ENCODE measurements at regions not wholly inside any gene's neighbourhood (a gene's known extent, or its start where the extent isn't known, plus 50 kb on each side); places are given as distances from the start of the nearest gene placed in this dataset.

- Histone ChIP-seq H3K4me3 (no peak overlapping the region), H3K9me3 (no peaks in the 10 kb centered on the region), H3K4me1 (no peaks in the 10 kb centered on the region), H3K27ac (no peak overlapping the region), H3K27me3 (ENCODE audit: insufficient read depth in 3 of 3, low read length in 2 of 3) (no peaks in the 10 kb centered on the region), H3K36me3 (ENCODE audit: insufficient read depth in 1 of 2, low read depth in 1 of 2) (no peaks in the 10 kb centered on the region)
- intact Hi-C loops (cut with DNase I), result no loop called here
- no peak for TF ChIP-seq CTCF (IDR thresholded peaks at IDR 0.05)
- no peak for ATAC-seq
- WGBS, 3 donors, result 80 to 87% (median 85%) methylated on average over 3 of the region's 3 CpGs
- DNase-seq, result no peak
These were observed 1044.3 kb downstream of the BCL11B start for GRCh38 chr14:98227727-98228111.

DNA sequence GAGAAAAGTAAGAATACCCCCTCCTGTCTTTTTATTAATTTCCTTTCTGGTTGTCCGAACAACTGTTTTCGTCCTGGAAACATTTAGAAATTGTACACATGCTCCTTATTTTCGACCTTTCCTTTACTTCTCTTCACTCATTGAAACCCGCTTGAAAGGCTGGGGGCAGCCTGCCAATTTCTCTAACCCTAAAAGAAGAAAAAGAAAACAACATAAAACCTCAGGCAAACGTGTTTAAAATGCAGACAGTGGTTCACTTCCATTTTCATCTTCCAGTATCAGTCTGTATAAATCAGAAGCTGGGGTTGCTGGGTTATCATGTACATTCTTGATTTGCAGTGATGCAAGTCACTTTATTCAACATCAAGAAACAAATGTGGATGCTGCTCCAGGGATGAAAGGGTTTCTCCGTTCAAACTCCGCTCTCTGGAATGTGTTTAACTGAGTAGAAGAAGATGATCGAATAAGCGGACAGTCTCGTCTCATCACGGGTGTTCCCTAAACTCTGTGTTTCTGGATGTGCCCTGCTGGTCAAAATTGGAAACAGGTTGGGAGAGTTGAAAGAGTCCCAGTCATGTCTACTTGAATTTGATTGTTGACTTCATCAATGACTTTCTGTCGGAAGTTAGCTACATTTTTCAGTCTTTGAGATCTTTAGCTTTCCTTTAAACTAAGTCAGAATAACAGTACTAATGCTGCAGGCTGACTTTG lies 1042.2 kb downstream of the BCL11B start:
- no peak for TF ChIP-seq CTCF (IDR thresholded peaks at IDR 0.05)
- H3K36me3 ChIP-seq (ENCODE audit: insufficient read depth in 1 of 2, low read depth in 1 of 2), result no peaks in the 10 kb centered on the region
- DNase-seq (no peak), ATAC-seq (no peak)
- no peak overlapping the region for H3K4me3 ChIP-seq
- no peaks in the 10 kb centered on the region for H3K27me3 ChIP-seq (ENCODE audit: insufficient read depth in 3 of 3, low read length in 2 of 3)
- 62 to 65% (median 63%) methylated on average over 12 of the region's 12 CpGs for WGBS, 3 donors
- no peaks in the 10 kb centered on the region for H3K4me1 ChIP-seq
- H3K9me3 ChIP-seq, result no peaks in the 10 kb centered on the region
- H3K27ac ChIP-seq, result no peak overlapping the region
- intact Hi-C loops (cut with DNase I), result no loop called here

DNA sequence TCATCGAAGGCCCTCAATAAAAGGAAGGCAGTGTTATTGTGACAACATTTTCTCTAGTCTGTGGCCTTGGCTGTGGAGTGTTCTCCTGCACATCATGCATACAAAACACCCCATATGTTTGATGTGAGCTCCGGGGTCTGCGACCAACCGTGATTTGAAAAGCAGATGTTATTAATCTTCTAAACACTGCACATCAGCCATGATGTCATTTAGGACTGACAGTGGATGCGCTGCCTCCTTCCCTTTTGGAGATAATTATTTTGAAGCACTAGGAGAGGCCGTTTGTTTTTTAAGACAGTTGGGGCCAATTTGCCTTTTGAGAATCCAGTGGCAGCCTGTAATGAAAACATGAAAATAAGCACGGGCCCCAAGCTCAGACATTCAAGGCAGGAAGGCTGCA lies 1041.6 kb downstream of the BCL11B start:
- Histone ChIP-seq H3K27ac (no peak overlapping the region), H3K4me1 (no peaks in the 10 kb centered on the region), H3K36me3 (ENCODE audit: insufficient read depth in 1 of 2, low read depth in 1 of 2) (no peaks in the 10 kb centered on the region), H3K4me3 (no peak overlapping the region), H3K27me3 (ENCODE audit: insufficient read depth in 3 of 3, low read length in 2 of 3) (no peaks in the 10 kb centered on the region), H3K9me3 (no peaks in the 10 kb centered on the region)
- 45 to 65% (median 57%) methylated on average over 7 of the region's 7 CpGs for WGBS, 3 donors
- TF ChIP-seq CTCF (IDR thresholded peaks at IDR 0.05), result no peak
- intact Hi-C loops (cut with DNase I), result no loop called here
- ATAC-seq (no peak), DNase-seq (no peak)

- no peak for TF ChIP-seq CTCF (IDR thresholded peaks at IDR 0.05)
- no peak overlapping the region for H3K4me3 ChIP-seq
- whole genome bisulfite sequencing, 3 donors, result 86 to 96% (median 95%) methylated on average over 2 of the region's 2 CpGs
- H3K36me3 ChIP-seq (ENCODE audit: insufficient read depth in 1 of 2, low read depth in 1 of 2), result no peaks in the 10 kb centered on the region
- ATAC-seq, result no peak
- no peaks in the 10 kb centered on the region for H3K4me1 ChIP-seq
- H3K27me3 ChIP-seq (ENCODE audit: insufficient read depth in 3 of 3, low read length in 2 of 3), result no peaks in the 10 kb centered on the region
- intact Hi-C loops (cut with DNase I), result no loop called here
- H3K27ac ChIP-seq, result no peak overlapping the region
- DNase-seq, result no peak
- no peaks in the 10 kb centered on the region for H3K9me3 ChIP-seq
These were observed 1040.8 kb downstream of the BCL11B start for GRCh38 chr14:98231210-98231609.

DNA sequence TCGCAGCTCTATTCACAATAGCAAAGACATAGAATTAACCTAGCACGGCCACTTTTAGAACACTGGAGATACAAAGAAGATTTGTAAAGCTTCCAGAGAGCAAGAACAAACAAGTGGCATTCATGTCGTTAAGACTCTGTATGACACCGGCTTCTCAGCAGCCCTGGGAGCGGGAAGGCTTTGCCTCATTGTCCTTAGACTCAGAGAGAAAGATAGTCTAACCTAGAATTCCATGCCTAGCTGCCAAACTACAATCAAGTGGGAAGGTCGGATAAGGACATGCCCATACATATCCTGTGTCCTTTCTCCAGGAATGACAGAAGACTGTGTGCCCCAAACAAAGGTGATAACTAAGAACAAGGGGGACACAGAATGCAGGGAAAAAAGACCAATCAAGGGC lies 1038.3 kb downstream of the BCL11B start:
- ATAC-seq (no peak), DNase-seq (no peak)
- Histone ChIP-seq H3K36me3 (ENCODE audit: insufficient read depth in 1 of 2, low read depth in 1 of 2) (no peaks in the 10 kb centered on the region), H3K27me3 (ENCODE audit: insufficient read depth in 3 of 3, low read length in 2 of 3) (no peaks in the 10 kb centered on the region), H3K9me3 (no peaks in the 10 kb centered on the region), H3K4me1 (no peaks in the 10 kb centered on the region), H3K27ac (no peak overlapping the region), H3K4me3 (no peak overlapping the region)
- TF ChIP-seq CTCF (IDR thresholded peaks at IDR 0.05), result no peak
- intact Hi-C loops (cut with DNase I), result no loop called here
- 68 to 72% (median 69%) methylated on average over 6 of the region's 6 CpGs for WGBS, 3 donors

Measured in psoas muscle (tissue), 7 donors.